HG03064 (cell line): ENCODE measurements at regions not wholly inside any gene's neighbourhood (a gene's known extent, or its start where the extent isn't known, plus 50 kb on each side); places are given as distances from the start of the nearest gene placed in this dataset.

Experiments
- ATAC-seq: cut with Tn5 transposase; IDR thresholded peaks from one replicate; pipeline ENCODE4 v1.9.1; 2021; ENCODE audit warnings: low read depth; ENCODE audit not compliant: unreplicated experiment

DNA sequence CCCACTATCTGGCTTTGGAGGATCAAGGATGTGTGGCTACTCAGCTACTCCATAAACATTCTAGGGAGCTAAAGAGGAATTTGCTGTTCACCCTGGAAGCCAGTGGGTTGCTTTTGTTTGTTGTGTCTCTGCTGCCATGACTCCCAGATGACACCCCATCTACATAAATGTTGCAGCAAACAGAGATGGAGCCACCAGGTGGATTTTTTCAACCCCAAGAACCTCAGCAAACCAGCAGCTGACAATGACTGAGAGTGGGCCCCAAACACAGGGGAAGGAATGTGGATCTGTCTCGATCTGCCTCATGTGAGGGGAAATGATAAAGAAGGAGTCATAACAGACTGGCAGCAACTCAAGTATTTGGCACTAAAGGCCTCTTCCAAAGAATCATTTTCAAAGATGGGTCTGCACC lies 132.7 kb upstream of the TNC start:
- no peak for ATAC-seq

DNA sequence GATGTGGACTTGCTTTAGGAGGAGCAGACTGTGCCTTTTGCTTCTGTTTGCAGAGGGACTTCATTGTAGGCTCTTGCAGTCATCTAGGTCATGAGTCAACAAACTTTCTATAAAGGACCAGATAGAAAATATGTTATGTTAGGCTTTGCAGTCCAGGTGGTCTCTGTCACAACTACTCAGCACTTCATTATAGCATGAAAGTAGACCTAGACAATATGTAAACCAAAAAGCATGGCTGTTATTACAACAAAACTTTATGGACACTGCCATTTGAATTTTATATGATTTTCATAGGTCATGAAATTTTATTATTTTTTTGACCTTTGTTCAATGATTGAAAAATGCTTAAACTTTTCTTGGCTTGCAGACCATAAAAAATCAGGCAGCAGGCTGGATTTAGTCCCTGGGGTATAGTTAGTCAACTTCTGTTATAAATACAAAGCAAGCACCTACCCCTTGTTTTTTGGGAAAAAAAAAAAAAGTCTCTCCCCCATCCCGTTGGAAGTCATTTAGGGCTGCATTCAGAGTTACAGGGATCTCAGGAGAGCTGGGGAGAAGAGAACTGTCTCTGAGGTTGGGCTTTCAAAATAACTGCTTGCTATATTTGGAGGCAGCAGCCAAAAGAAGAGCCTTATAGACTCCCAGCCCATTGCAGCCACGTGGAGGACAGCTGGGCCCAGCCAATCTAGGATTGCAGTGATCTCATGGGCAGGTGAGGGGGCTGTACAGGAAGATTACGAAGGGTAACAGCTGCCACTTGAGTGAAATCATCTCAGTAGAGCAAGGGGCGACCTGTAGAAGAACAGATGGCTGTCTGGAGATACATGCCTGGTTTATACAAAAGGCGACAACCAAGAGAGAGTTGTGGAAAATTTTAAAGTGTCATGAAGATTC lies 136.6 kb upstream of the TNC start:
- no peak for ATAC-seq

DNA sequence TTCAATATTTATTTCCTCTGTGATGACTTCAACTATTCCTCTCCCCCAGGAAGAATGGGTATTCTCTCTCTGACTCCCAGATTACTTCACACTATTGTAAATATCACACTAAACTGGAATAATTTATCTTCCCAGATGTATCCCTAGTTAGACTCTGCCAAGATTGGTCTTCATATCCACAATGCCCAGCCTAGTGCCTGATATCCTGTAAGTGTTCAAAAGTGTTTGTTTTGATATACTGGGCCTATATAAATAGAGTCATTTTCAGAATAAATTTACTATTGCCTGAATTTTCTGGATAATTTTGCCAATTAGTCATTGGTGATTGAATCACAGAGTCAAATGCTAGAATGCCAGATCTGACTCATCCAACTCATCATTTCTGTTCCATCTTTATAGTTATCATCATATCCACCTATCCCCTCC lies 143.7 kb upstream of the TNC start:
- no peak for ATAC-seq

DNA sequence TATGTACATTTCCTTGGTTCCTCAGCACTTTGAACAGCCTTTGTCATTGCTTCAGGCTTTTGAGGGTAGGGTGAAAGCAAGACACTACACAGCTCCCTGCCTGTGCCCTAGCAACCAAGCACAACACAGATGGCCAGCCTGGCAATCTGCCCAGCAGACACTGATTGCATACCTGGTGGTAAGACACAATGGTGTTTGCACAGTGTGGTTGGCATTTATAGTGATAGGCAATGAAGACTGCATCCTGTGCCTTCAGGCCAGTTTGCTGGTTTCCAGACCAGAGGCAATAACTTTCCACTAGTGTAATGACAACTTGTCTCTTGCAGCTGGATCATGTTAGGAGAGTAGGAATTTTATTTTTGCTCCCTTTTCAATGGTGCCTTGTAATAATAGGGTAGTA lies 144.5 kb upstream of the TNC start:
- no peak for ATAC-seq

DNA sequence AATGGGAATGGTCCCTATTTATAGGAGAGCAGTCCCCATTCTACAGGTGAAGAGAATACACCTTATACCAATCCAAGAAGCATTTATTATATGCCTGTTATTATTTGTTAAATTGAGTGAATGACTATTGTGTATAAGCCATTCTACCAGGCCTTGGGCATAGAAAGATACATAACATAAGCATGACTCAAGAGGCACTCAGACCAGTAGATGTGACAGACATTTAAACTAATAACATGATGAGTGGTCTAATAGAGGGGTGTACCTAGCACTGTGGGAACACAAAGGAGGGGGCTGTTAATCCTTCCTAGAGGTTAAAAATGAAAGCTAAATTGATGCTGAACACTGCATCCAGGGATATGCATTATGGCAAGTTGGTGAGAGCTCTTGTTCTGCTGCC lies 145.0 kb upstream of the TNC start:
- no peak for ATAC-seq

DNA sequence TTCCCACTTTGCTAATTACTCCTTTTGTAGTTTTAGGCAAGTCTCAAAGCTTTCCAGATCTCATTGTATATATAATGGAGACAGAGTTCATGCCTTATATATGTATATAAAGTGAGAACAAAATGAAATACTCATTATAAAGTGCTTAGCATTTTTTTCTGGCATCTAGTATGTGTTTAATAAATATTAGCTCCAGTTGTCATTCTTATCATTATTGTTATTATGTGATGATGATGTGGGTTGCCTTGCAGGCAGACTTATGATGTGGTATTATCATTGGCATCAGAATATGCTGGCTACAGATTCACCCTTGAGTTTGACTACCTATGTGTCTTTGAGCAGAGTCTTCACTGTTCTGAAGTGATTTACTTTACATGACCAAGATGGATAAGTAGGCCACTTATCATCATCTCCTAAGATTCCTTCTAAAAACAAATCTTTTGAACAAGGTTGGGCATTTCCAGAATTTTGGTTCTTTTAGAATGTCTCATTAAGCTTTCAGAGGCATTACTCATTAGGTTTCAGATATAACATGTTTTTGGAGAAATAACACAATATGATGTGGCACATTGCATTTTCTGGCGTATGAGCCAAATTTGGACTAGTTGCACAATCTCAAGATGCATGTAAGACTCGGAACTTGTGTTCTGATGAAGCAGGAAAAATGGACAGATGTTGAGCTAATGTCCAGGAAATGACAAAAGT lies 145.6 kb upstream of the TNC start:
- ATAC-seq, result no peak

DNA sequence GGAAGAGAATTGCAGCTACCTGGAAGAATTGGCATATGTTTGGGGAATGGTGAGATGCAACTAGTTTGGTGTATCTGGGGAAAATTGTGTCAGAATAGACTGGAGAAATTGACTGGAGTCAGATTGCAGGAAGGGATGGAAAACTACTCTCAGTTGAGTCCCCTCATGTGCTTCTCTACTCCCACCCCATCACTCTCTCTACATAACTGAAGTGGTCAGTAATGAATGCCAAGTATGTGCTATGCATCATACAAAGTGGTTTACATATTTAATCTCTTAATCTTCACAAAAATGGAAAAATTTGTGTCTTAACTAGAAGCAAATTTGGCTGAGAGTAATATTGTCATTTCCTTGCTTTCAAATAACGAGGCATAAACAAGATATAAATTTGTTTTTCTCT lies 146.4 kb upstream of the TNC start:
- ATAC-seq, result no peak

DNA sequence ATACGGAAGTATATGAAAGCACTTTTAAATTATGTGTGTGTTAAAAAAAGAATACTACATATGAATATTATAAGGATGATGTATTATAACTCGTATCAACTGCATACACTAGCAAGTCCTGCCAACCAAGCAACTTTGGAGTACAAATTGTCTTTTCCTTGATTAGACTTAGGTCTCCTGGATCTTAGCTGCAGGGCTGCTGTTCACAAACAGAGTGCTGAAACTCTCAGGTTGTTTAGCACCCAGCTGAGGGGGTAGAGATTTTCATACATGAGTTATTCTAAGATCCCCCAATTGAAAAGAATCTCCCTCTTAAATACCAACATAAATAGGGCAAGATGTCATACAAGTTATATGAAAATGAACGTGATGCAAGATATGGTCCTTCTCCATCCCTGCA lies 149.8 kb upstream of the TNC start:
- no peak for ATAC-seq

DNA sequence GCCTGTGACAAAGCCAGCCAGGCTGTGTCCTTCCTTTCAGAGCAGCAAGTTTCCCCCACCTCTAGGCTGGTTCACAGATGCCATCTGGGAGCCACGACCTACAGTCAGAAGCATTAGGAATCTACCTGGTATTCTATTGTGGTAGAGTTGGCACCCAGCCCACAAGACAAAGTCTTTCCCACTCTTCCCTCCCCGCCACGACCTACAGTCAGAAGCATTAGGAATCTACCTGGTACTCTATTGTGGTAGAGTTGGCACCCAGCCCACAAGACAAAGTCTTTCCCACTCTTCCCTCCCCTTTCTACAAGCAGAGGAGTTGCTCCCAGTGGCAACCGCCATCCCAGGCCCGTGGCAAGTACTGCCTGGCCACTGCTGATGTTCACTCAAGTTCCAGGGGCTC lies 157.8 kb upstream of the TNC start:
- no peak for ATAC-seq

DNA sequence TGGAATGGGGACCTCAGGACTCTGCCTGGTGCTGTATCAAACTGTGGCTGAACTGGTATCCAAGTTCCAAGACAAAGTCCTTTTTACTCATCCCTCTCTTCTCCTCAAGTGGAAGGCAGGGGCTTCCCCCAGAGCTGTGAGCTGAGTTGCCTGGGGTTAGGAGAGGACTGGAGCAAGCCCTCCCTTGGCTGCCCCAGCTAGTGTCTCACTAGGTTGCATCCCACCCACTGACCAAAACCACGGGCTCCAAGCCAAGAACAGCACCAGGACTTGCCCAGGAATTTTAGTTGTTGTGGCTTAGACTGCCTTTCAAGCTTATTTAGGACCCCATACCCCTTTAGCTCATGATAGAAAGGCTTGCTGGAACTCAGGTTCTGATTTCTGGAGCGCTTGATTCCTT lies 158.7 kb upstream of the TNC start:
- ATAC-seq, result no peak

DNA sequence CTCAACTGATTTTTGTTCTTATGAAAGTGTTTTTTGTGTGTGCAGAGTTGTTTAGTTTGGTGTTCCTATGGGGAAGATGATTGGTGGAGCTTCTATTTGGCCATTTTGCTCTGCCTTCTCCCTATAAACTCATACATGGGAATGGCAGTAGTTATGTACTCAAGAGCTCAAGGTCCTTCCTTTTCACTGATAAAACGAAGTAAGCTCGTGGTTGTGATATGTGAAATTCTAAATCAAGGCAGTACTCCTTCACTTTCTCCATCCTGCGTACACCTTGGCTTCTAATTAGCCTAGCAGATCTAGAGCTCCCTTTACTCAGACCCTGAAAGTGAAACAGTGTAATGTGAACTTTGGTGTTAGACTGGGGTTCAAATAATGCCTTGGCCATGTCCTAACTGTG lies 159.3 kb upstream of the TNC start:
- no peak for ATAC-seq

DNA sequence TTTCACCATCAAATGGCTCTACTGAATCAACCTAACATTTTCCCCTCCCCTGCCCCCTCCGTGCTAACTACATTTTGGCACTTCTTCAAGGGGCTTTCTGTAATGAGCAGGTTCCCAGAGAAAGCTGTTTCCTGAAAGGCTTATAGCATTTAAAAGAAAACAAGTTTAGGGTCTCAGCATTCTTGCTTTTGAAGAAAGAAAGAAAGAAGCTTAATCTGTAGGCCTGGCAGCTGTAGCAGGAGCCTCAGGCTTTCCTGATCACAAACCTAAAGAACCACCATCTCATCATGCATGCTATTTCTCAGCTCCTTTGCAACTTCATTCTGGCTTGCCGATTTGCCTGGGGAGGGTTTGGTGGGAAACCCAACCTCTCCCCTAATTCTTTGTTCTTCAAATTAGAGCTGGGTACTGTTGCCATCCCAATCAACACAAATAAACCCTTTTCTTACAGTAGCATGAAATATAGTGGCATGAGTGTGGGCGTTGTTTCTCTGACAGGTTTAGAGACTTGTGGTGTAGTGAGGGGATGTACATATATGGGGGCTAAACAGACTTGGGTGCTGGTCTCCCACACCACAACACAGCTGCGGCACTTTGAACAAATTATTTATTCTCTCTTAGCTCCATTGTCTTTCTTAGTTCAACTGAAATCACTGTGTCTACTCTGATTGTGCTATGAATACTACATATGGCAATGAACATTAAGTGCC lies 160.5 kb upstream of the TNC start:
- ATAC-seq, result no peak

DNA sequence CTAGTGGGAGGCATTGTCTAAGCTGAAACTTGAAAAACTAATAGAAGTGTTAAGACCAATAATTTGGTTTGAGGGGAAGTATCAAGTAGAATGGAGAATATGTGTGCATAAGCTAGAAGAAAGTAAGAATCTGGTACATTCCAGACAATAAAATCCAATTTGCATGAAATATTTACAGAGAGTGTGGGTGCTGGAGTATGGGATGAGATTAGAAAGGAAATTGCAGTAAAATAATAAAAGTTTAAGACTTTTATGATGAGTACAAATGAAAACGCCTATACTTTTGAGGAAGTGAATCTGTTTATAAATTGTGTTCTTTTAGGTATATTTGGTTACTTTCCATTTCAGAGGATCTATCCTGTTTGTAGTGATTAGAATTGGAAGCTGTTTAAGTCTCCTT lies 165.4 kb upstream of the TNC start:
- no peak for ATAC-seq

DNA sequence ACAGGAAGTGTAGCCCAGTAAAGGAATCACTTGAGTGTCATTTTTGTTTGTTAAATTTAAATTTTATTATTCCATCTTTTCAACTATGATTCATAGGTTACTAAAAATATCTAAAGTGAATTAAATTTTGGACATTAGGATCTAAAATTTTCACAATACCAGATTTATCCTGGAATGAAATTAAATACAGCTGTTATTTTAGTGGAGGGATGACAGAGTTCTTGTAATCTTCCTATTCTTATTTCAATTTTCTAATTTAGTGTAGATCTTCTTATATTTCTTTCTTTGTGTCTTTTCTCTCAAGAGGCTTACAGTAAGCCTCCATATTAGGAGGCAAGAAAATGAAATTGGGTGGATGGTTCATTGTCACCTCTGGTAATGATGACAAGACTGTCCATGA lies 167.9 kb upstream of the TNC start:
- ATAC-seq, result no peak

DNA sequence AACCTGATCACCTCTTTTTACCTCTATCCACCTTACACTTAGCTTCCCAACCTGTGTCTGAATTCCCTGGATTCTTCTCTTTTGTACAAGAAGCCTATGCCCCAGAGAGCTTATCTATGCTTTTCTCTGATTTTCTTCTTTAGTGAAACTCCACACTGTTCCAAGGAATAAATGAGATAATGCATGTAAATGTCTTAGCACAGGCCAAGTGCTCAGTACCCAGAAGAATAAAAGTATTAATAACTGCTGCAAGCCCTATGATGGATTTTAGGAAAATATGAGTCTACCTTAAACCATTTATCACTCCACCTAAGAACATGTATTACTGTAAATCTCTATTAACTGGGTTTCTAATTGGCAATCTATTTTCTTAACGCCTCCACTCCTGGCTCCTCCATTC lies 168.5 kb upstream of the TNC start:
- no peak for ATAC-seq

DNA sequence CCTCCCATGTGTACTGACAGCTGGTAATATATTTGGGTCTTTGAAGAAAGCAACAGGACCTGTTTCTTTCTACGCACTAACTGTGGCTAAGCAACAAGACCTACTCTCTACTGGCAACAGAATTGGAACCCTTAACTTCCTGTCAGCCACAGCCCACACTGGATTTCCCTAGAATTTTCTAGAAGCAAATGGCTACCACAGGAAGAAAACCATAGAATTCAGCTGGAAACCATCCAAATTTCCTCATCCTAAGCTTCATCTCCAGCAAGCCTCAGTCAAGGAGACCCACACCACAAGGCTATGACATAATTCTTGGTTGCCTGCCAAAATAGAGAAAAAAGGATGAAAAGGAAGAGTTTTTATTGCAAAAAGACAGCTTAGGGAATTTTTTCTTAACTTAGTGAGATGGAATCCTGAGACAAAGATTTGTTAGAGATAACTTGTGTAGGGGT lies 171.8 kb upstream of the TNC start:
- ATAC-seq, result no peak

DNA sequence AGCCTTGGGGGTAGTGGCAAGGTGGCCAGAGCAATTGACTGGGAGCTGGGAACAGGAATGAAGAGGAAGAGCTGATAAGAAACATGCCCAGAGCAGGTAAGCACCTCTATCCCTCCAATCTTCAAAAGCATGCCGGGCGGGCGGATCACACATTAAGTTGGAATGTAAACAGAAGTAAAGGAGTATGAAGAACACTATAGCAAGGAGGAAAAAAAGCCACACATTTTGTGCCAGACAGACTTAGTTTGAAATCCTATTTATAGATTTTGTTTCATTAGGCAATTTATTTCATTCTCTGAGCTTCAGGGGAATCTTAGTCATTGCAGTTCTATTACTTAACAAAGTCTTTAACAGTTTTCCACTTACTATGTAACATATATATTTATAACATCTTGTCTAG lies 173.9 kb upstream of the TNC start:
- no peak for ATAC-seq

DNA sequence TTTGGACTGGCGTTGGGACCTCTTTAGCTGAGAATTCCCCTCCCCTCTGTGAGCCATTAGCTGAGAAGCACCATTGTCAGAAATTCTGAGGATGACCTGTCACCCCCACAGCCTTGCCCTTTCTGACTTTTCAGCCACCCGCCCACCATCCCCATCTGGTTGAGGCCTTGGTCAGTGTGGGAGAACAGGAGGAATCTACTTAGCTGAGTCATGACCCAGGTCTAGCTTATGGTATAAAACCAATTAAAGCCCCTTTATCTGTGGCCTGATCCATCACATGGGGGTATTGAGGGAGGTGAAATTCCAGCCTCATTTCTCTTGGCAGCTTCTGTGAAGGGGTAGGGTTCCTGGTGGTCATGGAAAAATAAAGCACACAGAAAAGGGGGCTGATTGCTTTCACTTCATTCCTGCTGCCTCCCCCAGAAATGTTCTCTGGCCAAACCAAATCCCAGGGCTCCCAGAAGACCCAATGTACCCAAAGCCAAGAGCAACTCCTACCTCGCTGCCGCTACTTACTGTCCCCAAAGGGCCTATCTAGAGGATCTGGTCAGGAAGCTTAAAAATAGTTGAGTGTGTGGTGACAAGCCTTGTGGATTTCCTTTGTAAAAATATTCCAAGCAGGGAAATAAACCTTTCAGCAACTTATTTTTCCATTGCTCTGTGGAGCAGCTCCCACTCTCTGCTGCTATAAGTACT lies 174.8 kb upstream of the TNC start:
- ATAC-seq, result no peak

DNA sequence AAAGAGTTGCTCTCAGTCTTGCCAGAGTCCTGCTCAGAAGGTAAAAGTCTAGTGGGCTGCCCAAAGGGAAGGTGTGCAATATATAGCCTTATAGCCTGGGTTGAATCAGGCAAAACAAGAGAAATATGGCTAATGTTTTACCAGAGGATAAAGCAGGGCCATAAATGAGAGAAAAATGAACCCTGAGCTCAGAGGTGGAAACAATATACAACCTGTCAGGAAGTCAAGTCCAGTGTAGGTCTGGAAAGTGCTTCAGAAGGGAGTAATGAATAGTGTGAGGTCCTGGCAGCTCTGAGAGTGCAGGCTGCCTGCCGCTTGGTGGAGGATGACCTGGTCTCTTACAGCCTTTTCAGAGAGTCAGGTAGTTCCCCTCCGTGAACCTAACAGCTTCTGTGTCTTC lies 177.8 kb upstream of the TNC start:
- no peak for ATAC-seq

DNA sequence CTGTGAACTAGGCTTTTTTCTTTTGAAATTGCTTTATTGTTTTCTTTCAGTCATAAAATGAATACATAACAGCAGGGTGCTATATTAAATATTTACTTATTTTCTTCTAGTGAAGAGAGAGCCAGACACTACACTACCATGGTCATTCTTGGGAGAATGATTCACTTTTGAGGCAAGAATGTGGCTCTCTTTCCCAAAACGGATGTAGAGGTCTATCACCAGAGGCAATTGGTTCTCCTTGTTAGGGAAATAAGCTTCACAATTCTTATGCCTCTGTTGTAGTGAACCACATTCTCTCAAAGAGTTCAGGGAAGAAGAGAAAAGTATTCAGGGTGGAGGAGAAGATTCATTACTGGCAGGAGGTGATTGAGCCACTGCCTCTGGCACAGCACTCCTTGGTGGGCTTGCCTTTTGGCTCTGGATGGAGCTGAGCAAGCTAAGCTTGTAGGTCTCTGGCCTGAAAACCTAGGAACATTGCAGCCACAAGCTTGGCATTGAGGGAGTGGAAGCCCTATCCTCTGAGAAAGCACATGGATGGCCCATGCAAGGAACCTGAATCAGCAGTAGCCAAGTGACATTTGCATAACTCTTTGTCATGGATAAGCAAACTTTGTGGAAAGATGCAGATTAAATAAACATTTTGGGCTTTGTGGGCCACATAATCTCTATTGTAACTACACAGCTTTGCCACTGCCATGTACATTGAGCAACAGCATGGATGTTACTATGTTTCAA lies 179.0 kb upstream of the TNC start:
- no peak for ATAC-seq
